ENCODE measurements at regions not wholly inside any gene's neighbourhood (a gene's known extent, or its start where the extent isn't known, plus 50 kb on each side); places are given as distances from the start of the nearest gene placed in this dataset.
A peak's percentile ranks its signal among the peaks of the same experiment; 100 is the strongest.

DNA sequence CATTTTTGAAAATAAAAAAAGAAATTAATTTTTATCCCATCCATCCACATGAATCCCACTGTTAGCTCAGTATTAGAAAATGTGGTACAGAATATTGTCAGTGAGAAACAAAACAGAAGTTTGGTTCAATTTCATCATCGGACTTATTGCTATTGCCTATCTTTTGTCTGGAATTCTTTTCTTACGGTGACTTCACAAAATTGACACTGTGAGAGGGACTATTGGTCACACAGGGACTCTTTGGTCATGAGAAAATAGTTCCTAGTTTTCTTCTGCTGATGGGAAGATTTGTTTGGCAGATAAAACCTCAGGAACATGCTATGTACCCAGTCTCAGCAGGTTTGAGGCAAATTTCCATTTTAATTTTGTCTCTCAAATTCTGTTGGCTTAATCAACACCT, 186.2 kb upstream of the ELL2 start:
- FAIRE-seq (no peak), DNase-seq (ENCODE audit: extremely low spot score, insufficient read length, low read depth) (no peak)

DNA sequence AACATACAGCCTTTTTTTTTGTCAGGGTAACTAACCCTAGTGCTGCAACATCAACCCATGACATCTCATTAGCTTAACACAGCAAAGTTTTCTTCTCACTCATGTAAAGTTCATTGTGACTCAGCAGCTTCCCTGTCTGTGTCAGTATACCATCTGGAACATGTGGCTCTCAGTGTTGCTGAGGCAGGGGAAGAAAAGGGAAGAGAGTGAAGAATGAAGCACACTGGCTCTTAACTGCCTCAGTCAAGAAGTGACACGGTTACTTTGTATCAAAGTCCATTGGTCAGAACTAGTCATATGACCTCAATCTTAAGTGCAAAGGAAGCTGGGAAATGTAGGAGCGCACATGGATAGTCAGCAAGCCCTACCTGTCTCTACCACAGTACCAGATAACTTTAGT, 185.0 kb upstream of the ELL2 start:
- FAIRE-seq, result peak; percentile 51

DNA sequence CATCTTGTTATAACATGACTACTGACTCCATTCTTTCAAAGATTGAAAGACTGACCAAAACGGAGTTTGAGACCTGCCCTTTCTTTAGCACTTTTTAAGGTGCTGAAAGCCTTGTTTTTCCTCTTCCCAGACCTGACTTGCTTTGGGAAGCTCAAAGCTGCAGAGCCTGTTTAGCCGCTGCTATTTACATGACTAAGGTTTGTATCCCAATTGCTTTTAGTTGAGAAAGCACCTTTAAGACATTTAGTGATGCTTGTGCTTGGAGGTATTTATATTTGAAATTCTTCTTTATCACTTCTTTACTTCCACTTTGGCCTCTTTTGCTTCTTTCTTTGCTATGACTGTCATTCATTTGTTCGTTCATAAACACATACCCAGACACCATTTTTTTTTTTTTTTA, 182.6 kb upstream of the ELL2 start:
- no peak for FAIRE-seq
- no peak for DNase-seq (ENCODE audit: extremely low spot score, insufficient read length, low read depth)

More for the DNA sequence above, 185.0 kb upstream of the ELL2 start:
- peak; percentile 9 for DNase-seq (ENCODE audit: extremely low spot score, insufficient read length, low read depth)

- FAIRE-seq (no peak), DNase-seq (ENCODE audit: extremely low spot score, insufficient read length, low read depth) (no peak)
Measured at GRCh38 chr5:96143450-96143849, 181.8 kb upstream of the ELL2 start.

GRCh38 chr5:96142786-96143434, 181.3 kb upstream of the ELL2 start:
- FAIRE-seq (no peak), DNase-seq (ENCODE audit: extremely low spot score, insufficient read length, low read depth) (no peak)

DNA sequence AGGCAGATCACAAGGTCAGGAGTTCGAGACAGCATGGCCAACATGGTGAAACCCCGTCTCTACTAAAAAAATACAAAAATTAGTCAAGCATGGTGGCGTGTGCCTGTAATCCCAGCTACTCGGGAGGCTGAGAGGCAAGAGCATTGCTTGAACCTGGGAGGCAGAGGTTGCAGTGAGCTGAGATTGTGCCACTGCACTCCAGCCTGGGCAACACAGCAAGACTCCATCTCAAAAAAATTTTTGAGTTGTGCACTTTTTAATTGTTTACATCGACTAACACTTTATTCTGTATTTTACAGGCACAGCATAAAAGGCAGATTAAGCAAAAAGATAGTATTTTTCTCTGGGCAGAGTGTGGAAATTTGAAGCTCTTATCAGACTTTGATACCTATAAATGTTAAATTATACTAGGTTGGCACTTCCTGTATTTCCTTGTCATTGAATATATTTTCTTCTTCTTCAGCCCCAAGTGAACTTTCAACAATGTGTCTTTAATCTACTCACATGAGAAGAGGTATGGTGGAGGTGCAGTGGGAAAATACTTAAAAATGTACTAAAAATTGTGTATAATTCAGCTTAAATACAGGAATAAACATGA, 180.6 kb upstream of the ELL2 start:
- DNase-seq (ENCODE audit: extremely low spot score, insufficient read length, low read depth) (no peak), FAIRE-seq (no peak)

- DNase-seq (ENCODE audit: extremely low spot score, insufficient read length, low read depth) (no peak), FAIRE-seq (no peak)
Measured at GRCh38 chr5:96141749-96142148, 180.1 kb upstream of the ELL2 start.

- no peak for DNase-seq (ENCODE audit: extremely low spot score, insufficient read length, low read depth)
- FAIRE-seq, result no peak
Measured at GRCh38 chr5:96140496-96140895, 178.8 kb upstream of the ELL2 start.

GRCh38 chr5:96140084-96140483, 178.4 kb upstream of the ELL2 start:
- no peak for FAIRE-seq
- no peak for DNase-seq (ENCODE audit: extremely low spot score, insufficient read length, low read depth)

GRCh38 chr5:96134886-96135285, 173.2 kb upstream of the ELL2 start:
- DNase-seq (ENCODE audit: extremely low spot score, insufficient read length, low read depth) (no peak), FAIRE-seq (no peak)

DNA sequence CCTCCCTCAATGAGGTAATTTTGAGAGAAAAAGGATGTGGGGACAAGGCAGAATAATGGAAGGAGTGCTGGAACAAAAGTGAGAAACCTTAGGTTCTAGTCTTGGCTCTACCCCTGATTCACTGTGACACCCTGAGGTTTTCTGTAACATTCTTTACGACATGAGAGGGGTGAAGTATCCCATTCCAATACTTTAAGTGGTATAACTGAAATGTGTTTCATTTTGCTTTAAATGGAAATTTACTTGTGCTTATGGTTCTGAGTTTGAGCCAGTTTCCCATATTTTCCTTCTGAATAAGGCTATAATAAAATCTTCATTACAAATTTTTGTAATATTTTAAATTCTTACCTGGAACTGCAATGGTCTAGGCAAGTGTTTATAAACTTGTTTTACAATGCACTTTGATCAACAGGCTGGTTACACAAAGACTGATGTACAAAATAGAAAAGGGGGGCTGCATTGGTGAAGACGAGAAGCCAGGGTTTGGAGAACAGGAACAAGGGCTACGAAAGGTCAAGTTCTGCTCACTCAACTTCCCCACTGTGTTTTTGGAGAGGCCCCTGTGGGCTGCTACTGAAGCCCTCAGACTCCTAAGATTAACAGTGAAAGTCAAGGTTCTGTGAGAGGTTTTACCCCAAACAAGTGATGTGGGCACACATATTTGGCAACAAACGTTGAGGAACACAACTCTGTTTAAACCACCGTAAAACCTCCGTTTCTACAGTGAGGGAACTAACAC, 171.9 kb upstream of the ELL2 start:
- FAIRE-seq, result no peak
- no peak for DNase-seq (ENCODE audit: extremely low spot score, insufficient read length, low read depth)

- FAIRE-seq (no peak), DNase-seq (ENCODE audit: extremely low spot score, insufficient read length, low read depth) (no peak)
Measured at GRCh38 chr5:96129276-96129675, 167.6 kb upstream of the ELL2 start.

GRCh38 chr5:96128204-96128864, 166.7 kb upstream of the ELL2 start:
- FAIRE-seq (no peak), DNase-seq (ENCODE audit: extremely low spot score, insufficient read length, low read depth) (no peak)

- no peak for DNase-seq (ENCODE audit: extremely low spot score, insufficient read length, low read depth)
Measured at GRCh38 chr5:96127538-96127937, 165.9 kb upstream of the ELL2 start.

GRCh38 chr5:96125231-96125891, 163.7 kb upstream of the ELL2 start:
- DNase-seq (ENCODE audit: extremely low spot score, insufficient read length, low read depth), result no peak
- FAIRE-seq, result no peak

More at GRCh38 chr5:96127538-96127937, 165.9 kb upstream of the ELL2 start:
- FAIRE-seq, result no peak

- DNase-seq (ENCODE audit: extremely low spot score, insufficient read length, low read depth) (no peak), FAIRE-seq (no peak)
Measured at GRCh38 chr5:96124589-96124988, 162.9 kb upstream of the ELL2 start.

DNA sequence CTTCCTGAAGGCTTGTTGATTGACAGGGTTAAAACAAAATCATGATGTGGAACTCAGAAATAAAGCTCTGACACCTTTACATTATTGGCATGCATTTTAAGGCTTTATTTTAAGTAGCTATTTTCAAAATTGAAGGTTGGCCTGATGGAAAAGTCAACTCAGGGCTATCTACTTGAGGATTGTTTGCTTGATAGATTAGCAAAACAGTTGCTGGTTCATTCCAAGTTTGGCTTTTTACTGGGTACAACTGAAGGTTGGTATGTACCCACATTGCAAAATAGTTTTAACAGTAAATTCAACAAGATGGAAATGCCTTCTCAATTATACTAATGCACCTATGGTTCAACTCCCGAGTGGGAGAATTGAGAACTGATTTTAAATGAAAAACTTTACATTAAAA, 161.8 kb upstream of the ELL2 start:
- FAIRE-seq (no peak), DNase-seq (ENCODE audit: extremely low spot score, insufficient read length, low read depth) (no peak)

- no peak for FAIRE-seq
- DNase-seq (ENCODE audit: extremely low spot score, insufficient read length, low read depth), result no peak
Measured at GRCh38 chr5:96121364-96121763, 159.7 kb upstream of the ELL2 start.

GRCh38 chr5:96120120-96120519, 158.5 kb upstream of the ELL2 start:
- DNase-seq (ENCODE audit: extremely low spot score, insufficient read length, low read depth) (no peak), FAIRE-seq (no peak)

All from GM18507 (cell line).